ENCODE measurements at regions not wholly inside any gene's neighbourhood (a gene's known extent, or its start where the extent isn't known, plus 50 kb on each side); places are given as distances from the start of the nearest gene placed in this dataset.
A peak's percentile ranks its signal among the peaks of the same experiment; 100 is the strongest.

- Mint-ChIP-seq H3K27ac (ENCODE audit: unreplicated experiment) (no peak overlapping the region), H3K27me3 (ENCODE audit: unreplicated experiment) (no peaks in the 10 kb centered on the region), H3K9me3 (ENCODE audit: unreplicated experiment) (peaks cover 3% of the 10 kb centered on the region), H3K4me1 (ENCODE audit: unreplicated experiment) (no peaks in the 10 kb centered on the region), H3K36me3 (ENCODE audit: unreplicated experiment) (no peaks in the 10 kb centered on the region), H3K4me3 (ENCODE audit: unreplicated experiment) (no peak overlapping the region)
- TF ChIP-seq CTCF (IDR thresholded peaks at IDR 0.05), result no peak
- no peak for DNase-seq (ENCODE audit: extremely low spot score, unreplicated experiment)
These were observed 291.1 kb upstream of the CDH7 start for GRCh38 chr18:65459741-65460140.

- H3K36me3 Mint-ChIP-seq (ENCODE audit: unreplicated experiment), result no peaks in the 10 kb centered on the region
- TF ChIP-seq CTCF (IDR thresholded peaks at IDR 0.05), result no peak
- H3K9me3 Mint-ChIP-seq (ENCODE audit: unreplicated experiment), result peaks cover 3% of the 10 kb centered on the region
- DNase-seq (ENCODE audit: extremely low spot score, unreplicated experiment), result no peak
- H3K4me3 Mint-ChIP-seq (ENCODE audit: unreplicated experiment), result no peak overlapping the region
- no peaks in the 10 kb centered on the region for H3K4me1 Mint-ChIP-seq (ENCODE audit: unreplicated experiment)
- no peaks in the 10 kb centered on the region for H3K27me3 Mint-ChIP-seq (ENCODE audit: unreplicated experiment)
- no peak overlapping the region for H3K27ac Mint-ChIP-seq (ENCODE audit: unreplicated experiment)
These were observed 291.9 kb upstream of the CDH7 start for GRCh38 chr18:65458871-65459270.

GRCh38 chr18:65439188-65439587 lies 311.6 kb upstream of the CDH7 start:
- no peaks in the 10 kb centered on the region for H3K9me3 Mint-ChIP-seq (ENCODE audit: unreplicated experiment)
- no peaks in the 10 kb centered on the region for H3K36me3 Mint-ChIP-seq (ENCODE audit: unreplicated experiment)
- H3K4me1 Mint-ChIP-seq (ENCODE audit: unreplicated experiment), result no peaks in the 10 kb centered on the region
- TF ChIP-seq CTCF (IDR thresholded peaks at IDR 0.05), result peak; percentile 45
- no peak overlapping the region for H3K4me3 Mint-ChIP-seq (ENCODE audit: unreplicated experiment)
- DNase-seq (ENCODE audit: extremely low spot score, unreplicated experiment), result no peak
- no peak overlapping the region for H3K27ac Mint-ChIP-seq (ENCODE audit: unreplicated experiment)
- no peaks in the 10 kb centered on the region for H3K27me3 Mint-ChIP-seq (ENCODE audit: unreplicated experiment)

GRCh38 chr18:65436430-65436829 lies 314.4 kb upstream of the CDH7 start:
- H3K36me3 Mint-ChIP-seq (ENCODE audit: unreplicated experiment), result no peaks in the 10 kb centered on the region
- no peak overlapping the region for H3K4me3 Mint-ChIP-seq (ENCODE audit: unreplicated experiment)
- no peak for DNase-seq (ENCODE audit: extremely low spot score, unreplicated experiment)
- H3K4me1 Mint-ChIP-seq (ENCODE audit: unreplicated experiment), result no peaks in the 10 kb centered on the region
- no peak overlapping the region for H3K27ac Mint-ChIP-seq (ENCODE audit: unreplicated experiment)
- no peaks in the 10 kb centered on the region for H3K27me3 Mint-ChIP-seq (ENCODE audit: unreplicated experiment)
- no peaks in the 10 kb centered on the region for H3K9me3 Mint-ChIP-seq (ENCODE audit: unreplicated experiment)
- no peak for TF ChIP-seq CTCF (IDR thresholded peaks at IDR 0.05)

- Mint-ChIP-seq H3K27ac (ENCODE audit: unreplicated experiment) (no peak overlapping the region), H3K4me3 (ENCODE audit: unreplicated experiment) (no peak overlapping the region), H3K27me3 (ENCODE audit: unreplicated experiment) (no peaks in the 10 kb centered on the region), H3K36me3 (ENCODE audit: unreplicated experiment) (no peaks in the 10 kb centered on the region), H3K4me1 (ENCODE audit: unreplicated experiment) (no peaks in the 10 kb centered on the region), H3K9me3 (ENCODE audit: unreplicated experiment) (no peaks in the 10 kb centered on the region)
- DNase-seq (ENCODE audit: extremely low spot score, unreplicated experiment), result no peak
- TF ChIP-seq CTCF (IDR thresholded peaks at IDR 0.05), result no peak
These were observed 315.3 kb upstream of the CDH7 start for GRCh38 chr18:65435534-65435933.

All from osteocyte (in vitro differentiated cells).